IPS-18c (cell line): ENCODE measurements at regions not wholly inside any gene's neighbourhood (a gene's known extent, or its start where the extent isn't known, plus 50 kb on each side); places are given as distances from the start of the nearest gene placed in this dataset.
"Not testable (repeated sequence)": the region's sequence is repeated elsewhere in the genome, so short reads cannot be mapped to it uniquely, and the experiment has no call there.

Experiments
- H3K4me3 ChIP-seq: 2 replicates; pipeline ENCODE4 v1.7.0; 2013; ENCODE audit warnings: low read depth, mild to moderate bottlenecking, low read length, moderate library complexity; ENCODE audit not compliant: insufficient read depth
- H3K9me3 ChIP-seq: one replicate; pipeline ENCODE4 v1.6.1; 2013; ENCODE audit warnings: mild to moderate bottlenecking, low read length, moderate library complexity; ENCODE audit not compliant: control insufficient read depth, insufficient read depth

DNA sequence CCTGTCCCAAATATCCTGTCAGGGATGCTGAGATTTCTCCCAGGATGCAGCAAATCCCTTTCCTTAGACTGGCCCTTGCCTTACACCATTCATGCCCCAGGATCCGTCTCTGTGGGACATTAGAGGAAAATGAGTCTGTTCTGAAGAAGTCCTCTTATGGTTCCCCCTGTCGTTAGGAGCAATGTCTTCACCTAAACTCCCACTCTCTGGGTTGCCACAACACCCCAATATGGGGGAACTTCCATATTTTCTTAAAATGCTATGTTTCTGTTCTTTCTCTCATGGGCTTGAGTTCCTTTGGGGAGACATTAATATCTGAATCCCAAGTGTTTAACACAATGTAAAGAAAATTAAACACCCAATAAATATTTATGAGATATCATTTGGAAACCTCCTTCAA lies 138.5 kb downstream of the PPIAL4G start:
- H3K9me3 ChIP-seq, H3K4me3 ChIP-seq: not testable (repeated sequence)

GRCh38 chr1:148341729-148342128 lies 141.4 kb downstream of the PPIAL4G start:
- H3K4me3 ChIP-seq, H3K9me3 ChIP-seq: not testable (repeated sequence)

GRCh38 chr1:148336121-148336918 lies 146.8 kb downstream of the PPIAL4G start:
- not testable (repeated sequence) for H3K9me3 ChIP-seq

GRCh38 chr1:148334339-148335130 lies 148.6 kb downstream of the PPIAL4G start:
- H3K9me3 ChIP-seq, result peaks cover 2% of the 10 kb centered on the region
- H3K4me3 ChIP-seq, result peak overlapping the region; percentile 64

More at GRCh38 chr1:148336121-148336918, 146.8 kb downstream of the PPIAL4G start:
- H3K4me3 ChIP-seq, result not testable (repeated sequence)

DNA sequence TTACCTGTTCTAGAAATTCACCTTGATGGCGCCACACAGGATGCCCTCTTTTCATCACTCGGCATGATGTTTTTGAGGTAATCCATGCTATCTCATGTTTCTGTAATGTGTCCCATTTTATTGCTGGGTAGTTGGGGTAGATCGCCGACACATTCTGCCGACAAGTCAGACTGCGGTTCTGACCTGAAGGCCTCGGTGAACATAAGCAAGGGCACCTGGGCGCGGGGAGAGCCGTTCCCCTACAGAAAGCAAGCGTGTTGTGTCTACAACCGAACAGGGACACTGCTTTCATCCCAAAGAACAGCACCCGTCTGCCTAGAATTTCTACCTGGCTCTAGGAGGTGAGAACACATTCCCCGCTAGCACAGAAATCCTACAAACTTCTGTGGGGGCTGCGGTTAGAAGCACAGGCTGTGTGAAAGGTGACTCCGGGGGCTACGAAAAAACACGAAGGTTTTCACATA lies 149.2 kb downstream of the PPIAL4G start:
- Histone ChIP-seq H3K4me3 (peak overlapping the region; percentile 45), H3K9me3 (peaks cover 3% of the 10 kb centered on the region)

GRCh38 chr1:148328884-148329283 lies 154.2 kb downstream of the PPIAL4G start:
- no peak overlapping the region for H3K4me3 ChIP-seq
- peaks cover 4% of the 10 kb centered on the region for H3K9me3 ChIP-seq

GRCh38 chr1:148325031-148325430 lies 158.1 kb downstream of the PPIAL4G start:
- not testable (repeated sequence) for H3K4me3 ChIP-seq, H3K9me3 ChIP-seq

DNA sequence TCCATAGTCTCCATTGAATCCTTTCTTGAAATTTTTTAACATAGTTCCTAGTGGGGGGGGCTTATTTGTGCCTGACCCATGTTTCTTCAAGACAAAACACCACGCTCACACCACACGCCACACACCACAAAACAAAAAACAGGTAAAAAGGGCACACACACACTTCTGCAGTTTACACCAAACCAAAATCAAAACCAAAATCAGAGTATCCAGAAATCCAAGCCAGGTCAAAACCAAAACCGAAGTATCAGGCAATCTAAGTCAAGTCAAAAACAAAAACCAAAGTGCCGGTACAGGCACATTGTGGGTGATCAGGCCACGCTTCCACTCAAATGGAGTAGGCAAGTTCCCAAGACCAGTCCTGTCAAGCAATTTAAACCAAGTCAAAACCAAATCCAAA lies 158.6 kb downstream of the PPIAL4G start:
- H3K9me3 ChIP-seq, H3K4me3 ChIP-seq: not testable (repeated sequence)

DNA sequence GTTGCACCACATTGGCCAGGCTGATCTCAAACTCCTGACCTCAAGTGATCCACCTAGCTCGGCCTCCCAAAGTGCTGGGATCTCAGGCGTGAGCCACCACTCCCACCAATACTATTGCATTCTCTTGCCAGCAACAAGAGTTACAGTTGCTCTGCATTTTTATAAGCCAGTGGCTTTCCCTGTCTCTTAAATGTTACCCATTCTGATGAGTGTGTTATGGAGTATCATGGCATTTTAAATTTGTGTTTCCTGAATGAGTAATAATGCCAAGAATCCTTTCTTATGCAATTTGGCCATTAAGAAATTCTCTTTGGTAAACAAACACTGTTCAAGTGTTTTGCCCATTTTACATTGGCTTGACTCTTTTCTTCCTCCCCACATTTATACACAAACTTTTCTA lies 163.0 kb downstream of the PPIAL4G start:
- H3K4me3 ChIP-seq, H3K9me3 ChIP-seq: not testable (repeated sequence)

GRCh38 chr1:148318904-148319242 lies 164.2 kb downstream of the PPIAL4G start:
- H3K4me3 ChIP-seq, result peak overlapping the region; percentile 58
- no peaks in the 10 kb centered on the region for H3K9me3 ChIP-seq

GRCh38 chr1:148318123-148318903 lies 164.8 kb downstream of the PPIAL4G start:
- peak overlapping the region; percentile 58 for H3K4me3 ChIP-seq
- H3K9me3 ChIP-seq, result no peaks in the 10 kb centered on the region

DNA sequence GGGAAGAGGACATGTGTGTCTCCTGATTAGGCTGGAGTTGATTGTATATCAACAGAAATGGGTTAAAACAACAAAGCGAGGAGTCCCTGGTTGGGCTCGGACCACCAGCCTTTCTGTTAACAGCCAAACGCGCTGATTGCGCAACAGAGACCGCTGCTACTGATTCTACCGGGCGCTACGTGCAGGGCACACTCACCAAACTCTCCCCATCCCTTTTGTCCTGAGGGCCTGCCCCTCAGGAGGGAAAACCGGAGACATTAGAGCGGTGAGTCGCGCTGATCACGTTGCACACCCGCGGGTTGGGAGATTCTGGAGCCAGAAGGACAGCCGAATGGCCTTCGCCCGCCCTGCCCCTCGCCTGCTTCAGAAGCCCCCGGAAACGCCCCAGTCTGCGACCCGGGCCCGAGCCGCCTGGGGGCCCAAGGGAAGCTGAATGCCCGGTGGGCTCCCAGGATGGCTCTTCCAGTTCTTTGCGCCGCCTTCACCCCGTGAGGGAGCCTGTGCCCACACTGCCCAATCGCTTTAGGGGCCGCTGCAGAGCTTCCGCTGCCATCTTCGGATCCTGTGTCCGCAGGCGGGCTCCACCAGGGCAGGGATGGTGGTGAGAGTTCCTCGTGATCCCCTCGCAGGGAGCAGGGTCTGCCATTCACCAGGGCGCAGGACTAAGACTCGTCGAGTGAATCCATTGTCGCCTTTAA lies 165.4 kb upstream of the NBPF11 start:
- H3K9me3 ChIP-seq, result no peaks in the 10 kb centered on the region
- peak overlapping the region; percentile 58 for H3K4me3 ChIP-seq

GRCh38 chr1:148315071-148315811 lies 163.2 kb upstream of the NBPF11 start:
- Histone ChIP-seq H3K4me3 (no peak overlapping the region), H3K9me3 (no peaks in the 10 kb centered on the region)

DNA sequence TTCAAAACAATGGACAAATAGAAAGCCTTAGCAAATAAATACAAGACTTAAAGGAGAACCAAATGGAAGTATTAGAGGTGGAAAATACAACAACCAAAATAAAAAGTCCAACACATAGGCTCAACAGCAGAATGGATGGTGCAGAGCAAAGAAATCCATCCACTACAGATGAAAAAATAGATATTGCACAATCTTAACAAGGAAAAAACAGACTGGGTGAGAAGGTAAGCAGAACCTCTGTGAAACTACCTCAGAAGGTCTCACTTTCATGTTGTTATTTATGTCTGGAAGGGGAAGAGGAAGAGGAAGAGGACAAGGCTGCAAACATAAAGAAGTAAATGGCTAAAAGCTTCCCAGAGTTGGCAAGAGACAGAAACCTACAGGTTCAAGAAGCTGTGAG lies 158.7 kb upstream of the NBPF11 start:
- Histone ChIP-seq H3K9me3 (peaks cover 2% of the 10 kb centered on the region), H3K4me3 (0 out of 2 replicates have a peak overlapping the region, but pooled peaks have one; percentile 74)

DNA sequence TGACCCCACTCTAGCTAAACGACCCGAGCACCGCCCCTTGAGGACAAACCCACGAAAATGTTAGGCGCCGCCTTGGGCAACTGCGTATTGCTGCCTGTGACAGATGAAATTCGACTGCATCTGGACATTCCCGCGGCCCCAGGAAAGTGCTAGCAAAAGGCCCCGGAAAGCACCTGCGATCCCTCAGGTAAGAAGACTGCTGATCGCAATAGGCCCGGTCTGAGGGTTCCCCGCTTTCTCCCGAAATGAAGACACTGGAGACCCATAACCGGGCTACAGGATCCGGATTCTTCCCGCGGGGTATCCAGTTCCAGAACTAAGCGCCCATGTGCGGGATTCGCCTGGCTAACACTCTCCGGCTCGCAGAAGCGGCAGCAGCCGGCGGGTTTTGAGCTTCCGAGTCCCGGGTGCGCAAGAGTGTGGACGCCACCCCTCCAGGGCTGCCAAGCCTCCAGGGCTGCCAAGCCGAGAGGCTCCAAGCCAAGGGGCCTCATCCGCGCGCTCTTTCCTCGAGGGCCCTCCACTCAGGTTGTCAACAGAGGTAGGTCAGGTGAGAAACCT lies 157.9 kb upstream of the NBPF11 start:
- peak overlapping the region; percentile 74 for H3K4me3 ChIP-seq
- peaks cover 2% of the 10 kb centered on the region for H3K9me3 ChIP-seq

- H3K9me3 ChIP-seq, result peaks cover 2% of the 10 kb centered on the region
These were observed 156.9 kb upstream of the NBPF11 start for GRCh38 chr1:148308832-148309458.

More at GRCh38 chr1:148308832-148309458, 156.9 kb upstream of the NBPF11 start:
- H3K4me3 ChIP-seq, result peak overlapping the region; percentile 74
